Effector memory CD8-positive, alpha-beta T cell (primary cell): ENCODE measurements at regions not wholly inside any gene's neighbourhood (a gene's known extent, or its start where the extent isn't known, plus 50 kb on each side); places are given as distances from the start of the nearest gene placed in this dataset.

Experiments used
- ATAC-seq: fragments of 150-1000 bp; cut with Tn5 transposase; replicated peaks from 2 replicates; pipeline ENCODE4 v1.10.0; 2021; ENCODE audit warnings: mild to moderate bottlenecking, moderate library complexity
- DNase-seq, 3 experiments: peaks; one replicate each; pipeline ENCODE4 v3.0.0; 2021
- H3K27ac Mint-ChIP-seq, 2 donors: one replicate each; pipeline ENCODE4 v1.8.0; 2022; ENCODE audit warnings: mild to moderate bottlenecking in 2 of 2, mixed read lengths in 2 of 2, moderate library complexity in 2 of 2
- H3K27me3 Mint-ChIP-seq, 2 donors: one replicate each; pipeline ENCODE4 v1.8.0; 2022; ENCODE audit warnings: mixed read lengths in 2 of 2
- H3K36me3 Mint-ChIP-seq: one replicate; pipeline ENCODE4 v1.8.0; 2022; ENCODE audit warnings: mild to moderate bottlenecking, moderate library complexity, mixed read lengths; ENCODE audit not compliant: insufficient read depth
- H3K4me1 Mint-ChIP-seq, 2 donors: one replicate each; pipeline ENCODE4 v1.8.0; 2022; ENCODE audit warnings: low read depth in 2 of 2, mixed read lengths in 2 of 2
- H3K4me3 Mint-ChIP-seq, 2 donors: one replicate each; pipeline ENCODE4 v1.8.0; 2022; ENCODE audit warnings: mild to moderate bottlenecking in 2 of 2, mixed read lengths in 2 of 2, moderate library complexity in 2 of 2
- H3K9me3 Mint-ChIP-seq, 2 donors: one replicate each; pipeline ENCODE4 v1.8.0; 2022; ENCODE audit warnings: mixed read lengths in 2 of 2

- H3K4me1 Mint-ChIP-seq, result peaks cover 3 to 4% of the 10 kb centered on the region in 2 donors
- no peak overlapping the region for H3K27ac Mint-ChIP-seq
- ATAC-seq, result no peak
- DNase-seq, result no peak
- no peaks in the 10 kb centered on the region for H3K36me3 Mint-ChIP-seq
- H3K27me3 Mint-ChIP-seq, result peaks cover 0 to 11% of the 10 kb centered on the region in 2 donors
- no peaks in the 10 kb centered on the region for H3K9me3 Mint-ChIP-seq
- H3K4me3 Mint-ChIP-seq, result no peak overlapping the region
These were observed 209.4 kb upstream of the RUNX1 start for GRCh38 chr21:35258521-35258920.

GRCh38 chr21:35257413-35257812 is 208.3 kb upstream of the RUNX1 start:
- no peaks in the 10 kb centered on the region for H3K9me3 Mint-ChIP-seq
- DNase-seq (no peak), ATAC-seq (no peak)

GRCh38 chr21:35256468-35256988 is 207.4 kb upstream of the RUNX1 start:
- no peak overlapping the region for H3K27ac Mint-ChIP-seq
- H3K4me1 Mint-ChIP-seq, result peaks cover 3 to 4% of the 10 kb centered on the region in 2 donors
- DNase-seq, result no peak
- no peaks in the 10 kb centered on the region for H3K9me3 Mint-ChIP-seq
- H3K36me3 Mint-ChIP-seq, result no peaks in the 10 kb centered on the region
- ATAC-seq, result peak; percentile 26
- no peak overlapping the region for H3K4me3 Mint-ChIP-seq
- H3K27me3 Mint-ChIP-seq, result peaks cover 0 to 11% of the 10 kb centered on the region in 2 donors

More at GRCh38 chr21:35257413-35257812, 208.3 kb upstream of the RUNX1 start:
- Mint-ChIP-seq H3K4me1 (peaks cover 3 to 4% of the 10 kb centered on the region in 2 donors), H3K27ac (no peak overlapping the region), H3K27me3 (peaks cover 0 to 11% of the 10 kb centered on the region in 2 donors), H3K4me3 (no peak overlapping the region), H3K36me3 (no peaks in the 10 kb centered on the region)

- ATAC-seq (no peak), DNase-seq (no peak)
- H3K27ac Mint-ChIP-seq, result no peak overlapping the region
- H3K27me3 Mint-ChIP-seq, result peaks cover 0 to 11% of the 10 kb centered on the region in 2 donors
- peaks cover 3 to 4% of the 10 kb centered on the region in 2 donors for H3K4me1 Mint-ChIP-seq
- H3K4me3 Mint-ChIP-seq, result no peak overlapping the region
- no peaks in the 10 kb centered on the region for H3K36me3 Mint-ChIP-seq
- peaks cover 3 to 7% of the 10 kb centered on the region in 2 donors for H3K9me3 Mint-ChIP-seq
These were observed 205.7 kb upstream of the RUNX1 start for GRCh38 chr21:35254765-35255138.

GRCh38 chr21:35254006-35254764 is 205.1 kb upstream of the RUNX1 start:
- H3K27ac Mint-ChIP-seq, result no peak overlapping the region
- no peak for DNase-seq
- peaks cover 3 to 4% of the 10 kb centered on the region in 2 donors for H3K4me1 Mint-ChIP-seq
- peaks cover 3 to 7% of the 10 kb centered on the region in 2 donors for H3K9me3 Mint-ChIP-seq
- ATAC-seq, result no peak
- H3K4me3 Mint-ChIP-seq, result no peak overlapping the region
- peaks cover 0 to 11% of the 10 kb centered on the region in 2 donors for H3K27me3 Mint-ChIP-seq
- no peaks in the 10 kb centered on the region for H3K36me3 Mint-ChIP-seq

- Mint-ChIP-seq H3K4me3 (no peak overlapping the region), H3K9me3 (peaks cover 3 to 7% of the 10 kb centered on the region in 2 donors), H3K27ac (no peak overlapping the region), H3K27me3 (peaks cover 0 to 11% of the 10 kb centered on the region in 2 donors), H3K4me1 (peaks cover 3 to 4% of the 10 kb centered on the region in 2 donors), H3K36me3 (no peaks in the 10 kb centered on the region)
- ATAC-seq, result no peak
- DNase-seq, result no peak
These were observed 203.7 kb upstream of the RUNX1 start for GRCh38 chr21:35252831-35253230.

- no peak overlapping the region for H3K4me3 Mint-ChIP-seq
- peaks cover 8 to 11% of the 10 kb centered on the region in 2 donors for H3K27me3 Mint-ChIP-seq
- no peak for DNase-seq
- H3K27ac Mint-ChIP-seq, result no peak overlapping the region
- no peak for ATAC-seq
- H3K4me1 Mint-ChIP-seq, result no peaks in the 10 kb centered on the region
- H3K9me3 Mint-ChIP-seq, result peaks cover 3 to 7% of the 10 kb centered on the region in 2 donors
- no peaks in the 10 kb centered on the region for H3K36me3 Mint-ChIP-seq
These were observed 200.5 kb upstream of the RUNX1 start for GRCh38 chr21:35249636-35250035.

GRCh38 chr21:35245879-35246278 is 196.8 kb upstream of the RUNX1 start:
- no peaks in the 10 kb centered on the region for H3K4me1 Mint-ChIP-seq
- no peak for DNase-seq
- H3K36me3 Mint-ChIP-seq, result no peaks in the 10 kb centered on the region
- no peak overlapping the region for H3K27ac Mint-ChIP-seq
- no peak for ATAC-seq
- peaks cover 3 to 7% of the 10 kb centered on the region in 2 donors for H3K9me3 Mint-ChIP-seq
- peaks cover 23 to 27% of the 10 kb centered on the region in 2 donors for H3K27me3 Mint-ChIP-seq
- H3K4me3 Mint-ChIP-seq, result no peak overlapping the region

GRCh38 chr21:35244514-35244913 is 195.4 kb upstream of the RUNX1 start:
- ATAC-seq (no peak), DNase-seq (no peak)
- Mint-ChIP-seq H3K4me3 (no peak overlapping the region), H3K27ac (no peak overlapping the region), H3K36me3 (no peaks in the 10 kb centered on the region), H3K4me1 (no peaks in the 10 kb centered on the region), H3K9me3 (no peaks in the 10 kb centered on the region), H3K27me3 (peaks cover 30 to 35% of the 10 kb centered on the region in 2 donors)

- H3K4me1 Mint-ChIP-seq, result no peaks in the 10 kb centered on the region
- ATAC-seq, result no peak
- H3K36me3 Mint-ChIP-seq, result no peaks in the 10 kb centered on the region
- no peak for DNase-seq
- no peak overlapping the region for H3K27ac Mint-ChIP-seq
- peaks cover 30 to 38% of the 10 kb centered on the region in 2 donors for H3K27me3 Mint-ChIP-seq
- no peak overlapping the region for H3K4me3 Mint-ChIP-seq
- H3K9me3 Mint-ChIP-seq, result no peaks in the 10 kb centered on the region
These were observed 194.1 kb upstream of the RUNX1 start for GRCh38 chr21:35243171-35243570.

GRCh38 chr21:35239811-35240219 is 190.7 kb upstream of the RUNX1 start:
- Mint-ChIP-seq H3K27me3 (peaks cover 19 to 30% of the 10 kb centered on the region in 2 donors), H3K36me3 (no peaks in the 10 kb centered on the region), H3K4me1 (peaks cover 3 to 14% of the 10 kb centered on the region in 2 donors), H3K27ac (no peak overlapping the region), H3K9me3 (no peaks in the 10 kb centered on the region), H3K4me3 (no peak overlapping the region)
- no peak for ATAC-seq
- DNase-seq, result no peak

GRCh38 chr21:35238119-35238518 is 189.0 kb upstream of the RUNX1 start:
- H3K27me3 Mint-ChIP-seq, result peaks cover 15 to 23% of the 10 kb centered on the region in 2 donors
- H3K9me3 Mint-ChIP-seq, result no peaks in the 10 kb centered on the region
- no peak overlapping the region for H3K27ac Mint-ChIP-seq
- ATAC-seq (no peak), DNase-seq (no peak)
- peaks cover 4 to 25% of the 10 kb centered on the region in 2 donors for H3K4me1 Mint-ChIP-seq
- H3K36me3 Mint-ChIP-seq, result no peaks in the 10 kb centered on the region
- H3K4me3 Mint-ChIP-seq, result no peak overlapping the region

GRCh38 chr21:35237287-35237686 is 188.2 kb upstream of the RUNX1 start:
- DNase-seq (no peak), ATAC-seq (no peak)
- Mint-ChIP-seq H3K36me3 (no peaks in the 10 kb centered on the region), H3K9me3 (no peaks in the 10 kb centered on the region), H3K27me3 (peaks cover 15 to 22% of the 10 kb centered on the region in 2 donors), H3K27ac (no peak overlapping the region), H3K4me1 (peaks cover 4 to 25% of the 10 kb centered on the region in 2 donors), H3K4me3 (no peak overlapping the region)

GRCh38 chr21:35236090-35236489 is 187.0 kb upstream of the RUNX1 start:
- ATAC-seq (no peak), DNase-seq (no peak)
- peaks cover 4 to 25% of the 10 kb centered on the region in 2 donors for H3K4me1 Mint-ChIP-seq
- no peaks in the 10 kb centered on the region for H3K36me3 Mint-ChIP-seq
- H3K9me3 Mint-ChIP-seq, result no peaks in the 10 kb centered on the region
- H3K27me3 Mint-ChIP-seq, result peaks cover 7 to 11% of the 10 kb centered on the region in 2 donors
- H3K4me3 Mint-ChIP-seq, result no peak overlapping the region
- no peak overlapping the region for H3K27ac Mint-ChIP-seq
